GM19463 (cell line): ENCODE measurements at regions not wholly inside any gene's neighbourhood (a gene's known extent, or its start where the extent isn't known, plus 50 kb on each side); places are given as distances from the start of the nearest gene placed in this dataset.

Experiments
- ATAC-seq: cut with Tn5 transposase; IDR thresholded peaks from one replicate; pipeline ENCODE4 v1.9.1; 2021; ENCODE audit warnings: mild to moderate bottlenecking, moderate library complexity; ENCODE audit not compliant: unreplicated experiment

GRCh38 chr2:23123686-23124085 lies 261.3 kb upstream of the KLHL29 start:
- no peak for ATAC-seq

- no peak for ATAC-seq
These were observed 260.7 kb upstream of the KLHL29 start for GRCh38 chr2:23124214-23124750.

- no peak for ATAC-seq
These were observed 257.5 kb upstream of the KLHL29 start for GRCh38 chr2:23127465-23127864.

GRCh38 chr2:23128684-23129292 lies 256.2 kb upstream of the KLHL29 start:
- no peak for ATAC-seq

GRCh38 chr2:23131066-23131575 lies 253.9 kb upstream of the KLHL29 start:
- ATAC-seq, result no peak

DNA sequence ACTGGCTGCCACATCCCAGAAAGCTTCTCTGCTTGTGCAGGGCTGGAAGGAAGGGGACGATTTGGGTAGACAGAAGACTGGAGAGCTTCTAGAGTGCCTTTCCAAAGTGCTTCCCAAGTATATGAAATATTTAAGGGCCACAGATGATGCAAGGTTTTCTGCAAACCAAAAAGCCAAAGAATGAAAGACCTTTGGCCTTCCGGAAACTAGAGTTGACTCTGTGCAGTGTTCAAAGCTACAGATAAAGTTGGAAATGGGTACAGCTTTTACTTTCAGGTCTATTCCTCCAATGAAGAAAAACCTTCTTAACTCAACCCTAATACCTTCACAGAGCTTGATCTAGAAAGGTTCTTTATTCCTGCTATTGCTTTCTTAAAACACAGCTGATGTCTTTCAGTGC lies 253.0 kb upstream of the KLHL29 start:
- no peak for ATAC-seq

GRCh38 chr2:23132823-23133595 lies 252.0 kb upstream of the KLHL29 start:
- ATAC-seq, result no peak

DNA sequence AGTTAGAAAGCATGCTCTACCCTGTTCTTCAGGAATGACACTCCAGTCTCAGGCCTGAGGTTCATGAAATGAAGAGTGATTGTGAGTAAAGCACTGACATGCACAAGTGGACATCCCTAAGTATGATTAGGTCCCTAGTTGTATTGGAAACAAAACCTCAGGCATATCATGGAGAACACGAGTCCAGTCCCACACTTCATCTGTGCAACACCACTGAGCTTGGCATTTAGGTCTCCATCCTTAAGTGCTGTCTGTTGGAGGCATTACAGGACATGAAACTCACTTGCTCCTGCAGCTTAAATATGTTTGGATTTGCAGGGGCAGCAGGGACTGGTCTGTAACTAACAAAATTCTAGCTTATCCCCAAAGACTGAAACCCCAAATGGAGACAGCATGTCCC lies 250.3 kb upstream of the KLHL29 start:
- ATAC-seq, result no peak

- no peak for ATAC-seq
These were observed 249.4 kb upstream of the KLHL29 start for GRCh38 chr2:23135481-23136100.

GRCh38 chr2:23137166-23137565 lies 247.8 kb upstream of the KLHL29 start:
- ATAC-seq, result no peak

DNA sequence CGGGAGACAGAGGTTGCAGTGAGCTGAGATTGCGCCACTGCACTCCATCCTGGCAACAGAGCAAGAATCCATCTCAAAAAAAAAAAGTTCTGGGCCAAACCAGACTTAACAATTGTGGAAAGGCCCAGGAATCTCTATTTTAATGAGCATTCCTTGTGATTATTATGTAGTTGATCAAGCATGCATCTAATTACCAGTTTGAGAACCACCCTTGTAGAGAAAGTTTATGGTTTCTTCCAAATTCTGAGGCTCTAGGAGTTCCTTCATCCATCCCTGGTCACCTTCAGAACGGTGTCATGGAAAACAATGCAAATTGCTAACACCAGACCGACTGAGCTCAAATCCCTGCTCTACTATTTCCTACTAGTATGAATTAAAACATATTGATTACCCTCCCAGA lies 246.3 kb upstream of the KLHL29 start:
- ATAC-seq, result no peak

- ATAC-seq, result no peak
These were observed 239.5 kb upstream of the KLHL29 start for GRCh38 chr2:23145460-23145859.

- no peak for ATAC-seq
These were observed 239.0 kb upstream of the KLHL29 start for GRCh38 chr2:23146011-23146410.

GRCh38 chr2:23148342-23148741 lies 236.6 kb upstream of the KLHL29 start:
- no peak for ATAC-seq

DNA sequence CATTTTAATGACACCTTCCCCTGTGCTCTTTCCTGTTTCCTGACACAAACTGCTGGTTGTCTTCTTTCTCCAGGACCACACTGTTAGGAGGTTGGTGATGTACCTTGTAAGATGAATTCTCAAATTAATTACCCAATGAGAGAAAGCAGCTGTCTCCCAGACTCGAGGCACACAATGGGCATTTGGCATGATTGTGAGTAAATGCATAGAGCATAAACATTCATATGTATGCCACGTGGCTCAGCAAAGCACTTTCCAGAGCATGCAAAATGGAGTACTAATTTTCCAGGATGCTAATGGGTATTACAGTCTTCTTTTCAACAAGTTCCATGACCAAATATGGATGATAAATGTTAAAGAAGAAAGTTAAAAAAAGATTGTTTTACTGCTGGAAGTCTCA lies 235.2 kb upstream of the KLHL29 start:
- no peak for ATAC-seq

DNA sequence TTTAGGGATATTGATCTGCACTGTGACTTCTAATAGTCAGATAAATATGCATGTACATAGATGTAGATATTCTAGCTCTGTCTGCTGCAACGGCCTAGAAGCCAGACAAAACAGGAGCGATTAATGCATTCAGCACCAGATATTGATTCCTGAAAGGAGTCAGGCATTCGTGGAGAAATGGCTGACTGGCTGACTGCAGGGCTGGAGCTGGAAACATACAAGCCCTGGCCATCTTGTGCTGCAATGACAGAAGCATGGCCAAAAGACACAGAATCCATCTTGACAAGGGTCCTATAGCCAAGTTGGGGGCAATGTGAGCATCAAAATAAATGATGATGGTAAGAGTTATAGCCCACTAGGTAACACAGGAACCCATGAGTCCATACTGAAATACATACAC lies 231.5 kb upstream of the KLHL29 start:
- ATAC-seq, result no peak

GRCh38 chr2:23155022-23155421 lies 230.0 kb upstream of the KLHL29 start:
- no peak for ATAC-seq

DNA sequence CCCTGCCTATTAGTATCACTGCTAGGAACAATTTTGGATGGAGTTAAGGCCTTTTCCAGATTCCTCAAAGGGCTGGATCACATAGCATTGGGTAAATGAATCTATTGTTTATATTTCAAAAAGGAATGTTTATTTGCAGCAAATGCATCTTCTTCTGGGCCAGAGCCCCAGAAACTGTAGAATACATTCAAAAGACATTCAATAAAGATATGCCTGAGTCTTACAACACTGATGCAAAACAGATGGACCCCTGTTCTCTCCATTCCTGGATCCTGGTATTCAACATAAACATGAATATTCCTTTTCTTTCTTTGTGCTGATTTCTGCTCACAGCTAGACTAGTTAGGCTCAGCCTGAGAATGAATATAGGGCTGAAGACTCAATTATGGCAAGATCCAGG lies 227.2 kb upstream of the KLHL29 start:
- ATAC-seq, result no peak

GRCh38 chr2:23158306-23158705 lies 226.7 kb upstream of the KLHL29 start:
- no peak for ATAC-seq

DNA sequence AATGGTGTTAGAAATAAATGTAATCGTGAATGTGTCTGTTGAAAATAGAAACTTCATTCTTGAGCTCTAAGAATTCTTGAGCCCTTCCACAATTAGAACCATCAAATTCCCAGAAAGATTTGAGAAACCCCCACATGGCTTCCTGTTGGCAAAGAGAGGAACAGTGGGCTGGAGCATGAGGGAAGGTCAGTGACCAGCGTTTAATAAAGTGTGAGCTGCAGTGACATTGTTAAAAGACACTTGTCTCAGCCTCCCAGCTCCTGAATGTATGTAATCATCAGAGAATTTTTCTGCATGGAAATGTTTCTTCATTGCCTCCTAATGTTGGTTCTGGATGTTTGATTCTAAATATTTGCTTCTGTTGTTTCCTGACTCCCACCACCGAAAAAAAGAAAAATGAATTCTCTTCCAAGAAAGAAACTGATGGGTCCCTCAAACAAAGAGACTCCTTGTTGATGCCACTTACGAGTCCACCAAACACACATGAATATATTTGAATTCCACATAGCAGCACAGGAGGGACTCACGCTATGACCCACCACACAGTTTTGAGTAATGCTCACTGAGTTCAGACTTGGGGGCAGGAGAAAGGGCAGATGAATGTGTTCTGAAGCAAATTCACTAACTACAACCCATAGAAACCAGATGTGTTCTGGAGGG lies 225.1 kb upstream of the KLHL29 start:
- no peak for ATAC-seq

- ATAC-seq, result no peak
These were observed 220.8 kb upstream of the KLHL29 start for GRCh38 chr2:23164173-23164572.
